ENCODE measurements at regions not wholly inside any gene's neighbourhood (a gene's known extent, or its start where the extent isn't known, plus 50 kb on each side); places are given as distances from the start of the nearest gene placed in this dataset.

DNA sequence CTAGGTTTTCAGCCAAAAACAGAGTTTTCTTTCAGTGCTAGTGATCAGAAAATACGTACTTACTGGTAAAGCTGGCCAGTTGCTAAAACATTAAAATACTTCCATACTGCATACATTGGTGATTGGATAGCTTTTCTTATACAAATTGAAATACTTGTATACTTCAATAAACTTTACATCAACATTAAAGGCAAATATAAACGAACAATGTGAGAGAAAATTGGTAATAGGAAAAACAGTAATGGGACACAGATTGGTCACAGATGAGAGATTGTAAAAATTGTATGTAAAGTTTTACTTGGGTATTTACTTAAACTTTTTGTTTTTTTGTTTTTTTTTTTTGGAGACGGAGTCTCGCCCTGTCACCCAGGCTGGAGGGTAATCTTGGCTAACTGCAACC lies 391.7 kb downstream of the TFEC start:
- POLR2A ChIA-PET: no interaction called here
- H3K27me3 ChIP-seq (ENCODE audit: control insufficient read depth in 2 of 2, insufficient read depth in 2 of 2, low read length in 2 of 2): no peaks in the 10 kb centered on the region

More for the DNA sequence above, 391.7 kb downstream of the TFEC start:
- Histone ChIP-seq H3K9me1 (replicated peaks; ENCODE audit: control insufficient read depth, extremely low read depth, insufficient read depth, low read length) (no peaks in the 10 kb centered on the region), H3K27ac (ENCODE audit: insufficient read depth, low read depth, low read length) (no peak overlapping the region), H3K36me3 (ENCODE audit: control insufficient read depth in 2 of 2, extremely low read depth in 1 of 2, insufficient read depth in 2 of 2, low read length in 2 of 2) (no peaks in the 10 kb centered on the region), H2AFZ (ENCODE audit: low read depth, low read length) (no peak overlapping the region), H4K20me1 (replicated peaks; ENCODE audit: control insufficient read depth, extremely low read depth, insufficient read depth, low read length) (no peaks in the 10 kb centered on the region), H3K4me1 (ENCODE audit: control insufficient read depth, extremely low read depth, insufficient read depth, low read length) (peaks cover 6% of the 10 kb centered on the region), H3K9me3 (replicated peaks; ENCODE audit: control insufficient read depth, insufficient read depth, low read length) (no peaks in the 10 kb centered on the region), H3K4me3 (replicated peaks in 1 of 3; ENCODE audit: insufficient read depth in 1 of 3, low read depth in 1 of 3, low read length in 3 of 3) (no peak overlapping the region), H3K4me2 (ENCODE audit: insufficient read depth, low read length) (no peak overlapping the region), H3K79me2 (ENCODE audit: control insufficient read depth, insufficient read depth, low read length) (no peaks in the 10 kb centered on the region), H3K9ac (replicated peaks; ENCODE audit: extremely low read depth, insufficient read depth, low read length) (no peak overlapping the region)
- no peak for TF ChIP-seq FOS (IDR thresholded peaks at IDR 0.05; ENCODE audit: borderline replicate concordance, insufficient read depth, low read length)
- no peak for TF ChIP-seq POLR2AphosphoS5 (IDR thresholded peaks at IDR 0.05; ENCODE audit: insufficient read depth, low read depth, low read length)
- no peak for TF ChIP-seq MAX (IDR thresholded peaks at IDR 0.05; ENCODE audit: insufficient read depth, insufficient read length)
- TF ChIP-seq EZH2 (IDR thresholded peaks at IDR 0.05; ENCODE audit: borderline replicate concordance, low read depth, low read length, severe bottlenecking): no peak
- TF ChIP-seq POLR2A (IDR thresholded peaks at IDR 0.05; ENCODE audit: low read depth, low read length): no peak
- TF ChIP-seq JUN (IDR thresholded peaks at IDR 0.05; ENCODE audit: borderline replicate concordance, insufficient read depth, insufficient read length, low read depth): no peak
- TF ChIP-seq, protein P1, sequence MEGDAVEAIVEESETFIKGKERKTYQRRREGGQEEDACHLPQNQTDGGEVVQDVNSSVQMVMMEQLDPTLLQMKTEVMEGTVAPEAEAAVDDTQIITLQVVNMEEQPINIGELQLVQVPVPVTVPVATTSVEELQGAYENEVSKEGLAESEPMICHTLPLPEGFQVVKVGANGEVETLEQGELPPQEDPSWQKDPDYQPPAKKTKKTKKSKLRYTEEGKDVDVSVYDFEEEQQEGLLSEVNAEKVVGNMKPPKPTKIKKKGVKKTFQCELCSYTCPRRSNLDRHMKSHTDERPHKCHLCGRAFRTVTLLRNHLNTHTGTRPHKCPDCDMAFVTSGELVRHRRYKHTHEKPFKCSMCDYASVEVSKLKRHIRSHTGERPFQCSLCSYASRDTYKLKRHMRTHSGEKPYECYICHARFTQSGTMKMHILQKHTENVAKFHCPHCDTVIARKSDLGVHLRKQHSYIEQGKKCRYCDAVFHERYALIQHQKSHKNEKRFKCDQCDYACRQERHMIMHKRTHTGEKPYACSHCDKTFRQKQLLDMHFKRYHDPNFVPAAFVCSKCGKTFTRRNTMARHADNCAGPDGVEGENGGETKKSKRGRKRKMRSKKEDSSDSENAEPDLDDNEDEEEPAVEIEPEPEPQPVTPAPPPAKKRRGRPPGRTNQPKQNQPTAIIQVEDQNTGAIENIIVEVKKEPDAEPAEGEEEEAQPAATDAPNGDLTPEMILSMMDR (IDR thresholded peaks at IDR 0.05; ENCODE audit: extremely low read depth in 1 of 2, insufficient read depth in 1 of 2, low read depth in 1 of 2, low read length in 2 of 2): no peak
- no peak for TF ChIP-seq MYC (IDR thresholded peaks at IDR 0.05; ENCODE audit: low read depth, low read length)
- TF ChIP-seq GATA2 (IDR thresholded peaks at IDR 0.05; ENCODE audit: insufficient read depth, insufficient read length, low read depth, low read length): no peak
- BruUV-seq (replicated peaks): no TSS peak
- no peak for FAIRE-seq
- intact Hi-C loops (cut with micrococcal nuclease): no loop called here
- DNase-seq (ENCODE audit: low read depth, low spot score): no peak
- CTCF ChIA-PET: interaction anchor here (1.3 to 1.6 kb wide), 2 partner anchors 27 to 162 kb away, joined by 3 to 5 read pairs; no protein-coding TSS in a partner anchor
- dilution Hi-C loops (cut with MboI; ENCODE audit: extremely low pct_ligation_motif_present, low sequenced_read_pairs): no loop called here

Measured in endothelial cell of umbilical vein (primary cell).